IMR-90 (cell line): ENCODE measurements at regions not wholly inside any gene's neighbourhood (a gene's known extent, or its start where the extent isn't known, plus 50 kb on each side); places are given as distances from the start of the nearest gene placed in this dataset.

Experiments used
- ATAC-seq: fragments of 200-7000 bp; cut with Tn5 transposase; 2 replicates; pipeline ENCODE4 v1.9.1; 2020; ENCODE audit warnings: low read depth, mild to moderate bottlenecking, moderate library complexity
- BruUV-seq: library from RNA; stranded (reverse); fragments of 400-500 nt; replicated peaks from 2 replicates; lab custom pipeline; 2021; lab: Mats Ljungman, UMichigan
- CTCF ChIA-PET: fragments of 300-600 bp; formaldehyde crosslinking; extraction: SDS; loops from one replicate; lab custom pipeline; 2021; ENCODE audit warnings: antibody characterized with exemption; lab: Yijun Ruan, JAX
- POLR2A ChIA-PET: fragments of 300-600 bp; sonication (Branson Sonifier 250); formaldehyde crosslinking; loops from one replicate; lab custom pipeline; 2022; ENCODE audit warnings: antibody characterized with exemption; ENCODE audit not compliant: unreplicated experiment; lab: Charles Lee
- DNase-seq: peaks from one replicate; pipeline ENCODE4 v3.0.0; 2013
- H2AFZ ChIP-seq: replicated peaks from 2 replicates; pipeline ENCODE3; 2013; ENCODE audit warnings: low read length, mild to moderate bottlenecking; ENCODE audit not compliant: poor library complexity
- H2AK5ac ChIP-seq: 2 replicates; pipeline ENCODE4 v1.6.1; 2013; ENCODE audit warnings: low read depth, low read length, inconsistent platforms
- H2AK9ac ChIP-seq: replicated peaks from 2 replicates; pipeline ENCODE3; 2013; ENCODE audit warnings: mild to moderate bottlenecking, low read depth, low read length, moderate library complexity; ENCODE audit not compliant: poor library complexity
- H2BK120ac ChIP-seq: 2 replicates; pipeline ENCODE4 v1.6.1; 2013; ENCODE audit warnings: low read depth, low read length, inconsistent platforms
- H2BK15ac ChIP-seq: 3 replicates; pipeline ENCODE4 v1.6.1; 2013; ENCODE audit warnings: low read depth, low read length, inconsistent platforms
- H2BK20ac ChIP-seq: 2 replicates; pipeline ENCODE4 v1.6.1; 2013; ENCODE audit warnings: low read depth, mild to moderate bottlenecking, inconsistent platforms, low read length, moderate library complexity
- H2BK5ac ChIP-seq: 2 replicates; pipeline ENCODE4 v1.6.1; 2013; ENCODE audit warnings: mild to moderate bottlenecking, low read depth, low read length, inconsistent platforms; ENCODE audit not compliant: poor library complexity, severe bottlenecking
- H3K14ac ChIP-seq: replicated peaks from 2 replicates; pipeline ENCODE4 v1.6.1; 2013; ENCODE audit warnings: low read depth, low read length, inconsistent platforms
- H3K18ac ChIP-seq: 2 replicates; pipeline ENCODE4 v1.6.1; 2013; ENCODE audit warnings: low read depth, low read length, control low read depth
- H3K23ac ChIP-seq: 2 replicates; pipeline ENCODE4 v1.6.1; 2013; ENCODE audit warnings: low read depth, low read length, inconsistent platforms
- H3K27ac ChIP-seq: 2 replicates; pipeline ENCODE4 v1.5.1; 2013; ENCODE audit warnings: mild to moderate bottlenecking, control low read depth, low read length; ENCODE audit not compliant: insufficient read depth
- H3K27me3 ChIP-seq: 2 replicates; pipeline ENCODE4 v1.6.1; 2013; ENCODE audit warnings: low read length; ENCODE audit not compliant: control insufficient read depth, insufficient read depth
- H3K36me3 ChIP-seq: 2 replicates; pipeline ENCODE4 v1.6.1; 2013; ENCODE audit warnings: low read length, mixed read lengths; ENCODE audit not compliant: control insufficient read depth, insufficient read depth
- H3K4ac ChIP-seq: 2 replicates; pipeline ENCODE4 v1.6.1; 2013; ENCODE audit warnings: low read depth, low read length, inconsistent platforms
- H3K4me1 ChIP-seq: 2 replicates; pipeline ENCODE4 v1.6.1; 2013; ENCODE audit warnings: low read length, mixed read lengths; ENCODE audit not compliant: control insufficient read depth, insufficient read depth
- H3K4me2 ChIP-seq: 2 replicates; pipeline ENCODE4 v1.6.1; 2013; ENCODE audit warnings: low read depth, mild to moderate bottlenecking, control low read depth, low read length, moderate library complexity
- H3K4me3 ChIP-seq: 2 replicates; pipeline ENCODE4 v1.5.1; 2013; ENCODE audit warnings: low read depth, mild to moderate bottlenecking, control low read depth, low read length, moderate library complexity; ENCODE audit not compliant: insufficient read depth
- H3K56ac ChIP-seq: 2 replicates; pipeline ENCODE4 v1.6.1; 2013; ENCODE audit warnings: low read length, inconsistent platforms; ENCODE audit not compliant: insufficient read depth; ENCODE audit errors: extremely low read depth
- H3K79me1 ChIP-seq, 2 experiments: 2 replicates each; pipeline ENCODE4 v1.6.1; 2013; ENCODE audit warnings: low read length in 2 of 2, inconsistent platforms in 1 of 2, low read depth in 1 of 2
- H3K9ac ChIP-seq: 2 replicates; pipeline ENCODE4 v1.6.1; 2013; ENCODE audit warnings: low read depth, low read length, control low read depth
- H3K9me1 ChIP-seq: 2 replicates; pipeline ENCODE4 v1.6.1; 2013; ENCODE audit warnings: low read length, inconsistent platforms; ENCODE audit not compliant: insufficient read depth
- H3K9me3 ChIP-seq: 2 replicates; pipeline ENCODE4 v1.6.1; 2013; ENCODE audit warnings: low read length; ENCODE audit not compliant: control insufficient read depth, insufficient read depth
- H4K20me1 ChIP-seq: 2 replicates; pipeline ENCODE4 v1.6.1; 2013; ENCODE audit warnings: low read length, inconsistent platforms; ENCODE audit not compliant: insufficient read depth
- H4K5ac ChIP-seq: 2 replicates; pipeline ENCODE4 v1.6.1; 2013; ENCODE audit warnings: mild to moderate bottlenecking, low read depth, low read length, control low read depth
- H4K8ac ChIP-seq, 2 experiments: 2 replicates each; pipeline ENCODE4 v1.6.1; 2013; ENCODE audit warnings: low read depth in 2 of 2, low read length in 2 of 2, control low read depth in 1 of 2, inconsistent platforms in 1 of 2
- H4K91ac ChIP-seq: 2 replicates; pipeline ENCODE4 v1.6.1; 2013; ENCODE audit warnings: low read depth, low read length, inconsistent platforms; ENCODE audit not compliant: insufficient read depth
- BHLHE40 ChIP-seq: fragments of 150-350 bp; IDR thresholded peaks from 2 replicates; pipeline ENCODE4 v1.6.1; 2016; ENCODE audit warnings: mild to moderate bottlenecking, low read depth, low read length
- CEBPB ChIP-seq: IDR thresholded peaks from 2 replicates; pipeline ENCODE4 v1.6.1; 2012; ENCODE audit warnings: low read depth, low read length, improper control_type of control experiment
- MAZ ChIP-seq: IDR thresholded peaks from 2 replicates; pipeline ENCODE4 v1.6.1; 2012; ENCODE audit warnings: low read depth, mild to moderate bottlenecking, low read length, improper control_type of control experiment, moderate library complexity, borderline replicate concordance
- RCOR1 ChIP-seq: IDR thresholded peaks from 2 replicates; pipeline ENCODE4 v1.6.1; 2012; ENCODE audit warnings: mild to moderate bottlenecking, low read length, improper control_type of control experiment; ENCODE audit not compliant: insufficient replicate concordance
- WGBS, 2 experiments: methylation state at CpG; one replicate each; pipeline versions ENCODE4 v1.1.5 to v1.1.7; 2013; ENCODE audit warnings: missing lambda C conversion rate in 2 of 2; ENCODE audit not compliant: insufficient read length in 1 of 2; ENCODE audit errors: extremely low coverage in 2 of 2; 5-methylcytosine and 5-hydroxymethylcytosine counted together
- dilution Hi-C: fragments of 300-500 bp; cut with HindIII; formaldehyde crosslinking; loops from one replicate; pipeline ENCODE4 v1.14.3; 2018; ENCODE audit warnings: low sequenced_read_pairs; ENCODE audit not compliant: unreplicated experiment
- in situ Hi-C: fragments of 300-500 bp; cut with MboI; formaldehyde crosslinking; loops from 3 replicates; pipeline ENCODE4 v1.14.3; 2019; ENCODE audit warnings: low sequenced_read_pairs, inconsistent platforms, mixed read lengths
- intact Hi-C: fragments of 100-400 bp; cut with micrococcal nuclease; formaldehyde crosslinking; loops from 2 replicates; pipeline ENCODE4 v1.10.0; 2022
- TF ChIP-seq, protein P1 (sequence below): fragments of 150-350 bp; IDR thresholded peaks from 2 replicates; pipeline ENCODE4 v1.6.1; 2017; ENCODE audit warnings: mild to moderate bottlenecking, antibody characterized with exemption, low read length, low read depth

DNA sequence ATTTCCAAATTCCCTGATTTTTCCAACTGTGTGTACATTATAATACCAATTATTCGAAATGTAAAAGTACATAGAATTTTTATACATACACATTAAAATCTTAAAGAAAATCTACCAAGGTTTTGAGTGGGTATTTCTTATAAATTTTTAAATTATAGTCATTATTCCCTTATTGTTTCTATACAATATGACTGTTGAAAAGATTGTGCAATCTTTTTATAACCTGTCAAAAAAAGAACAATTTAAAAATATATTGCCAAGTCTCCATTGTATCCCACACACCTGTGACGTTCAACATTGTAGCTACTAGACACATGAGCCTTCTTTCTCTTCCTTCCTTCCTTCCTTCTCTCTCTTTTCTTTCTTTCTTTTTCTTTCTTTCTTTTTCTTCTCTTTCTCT, 473.2 kb upstream of the CHRM3 start:
- Histone ChIP-seq H3K27me3 (no peaks in the 10 kb centered on the region), H4K91ac (no peak overlapping the region), H3K23ac (no peak overlapping the region), H2BK120ac (no peak overlapping the region), H3K4me1 (no peaks in the 10 kb centered on the region), H2AK9ac (no peak overlapping the region), H3K9me3 (no peaks in the 10 kb centered on the region; the same call in 1 of the 2 replicates), H4K8ac (no peak overlapping the region), H3K27ac (no peak overlapping the region), H3K56ac (no peak overlapping the region), H3K36me3 (no peaks in the 10 kb centered on the region), H2BK15ac (no peak overlapping the region), H4K20me1 (no peaks in the 10 kb centered on the region), H2AFZ (no peak overlapping the region), H3K4me3 (no peak overlapping the region), H2AK5ac (no peak overlapping the region), H3K14ac (no peak overlapping the region), H3K4ac (no peak overlapping the region), H3K9me1 (no peaks in the 10 kb centered on the region), H2BK20ac (no peak overlapping the region), H3K79me1 (no peaks in the 10 kb centered on the region), H3K18ac (no peak overlapping the region), H4K5ac (no peak overlapping the region), H3K9ac (no peak overlapping the region), H2BK5ac (no peak overlapping the region), H3K4me2 (no peak overlapping the region)
- TF ChIP-seq RCOR1 (no peak), CEBPB (peak; percentile 53), BHLHE40 (no peak), MAZ (no peak)
- TF ChIP-seq, protein P1, sequence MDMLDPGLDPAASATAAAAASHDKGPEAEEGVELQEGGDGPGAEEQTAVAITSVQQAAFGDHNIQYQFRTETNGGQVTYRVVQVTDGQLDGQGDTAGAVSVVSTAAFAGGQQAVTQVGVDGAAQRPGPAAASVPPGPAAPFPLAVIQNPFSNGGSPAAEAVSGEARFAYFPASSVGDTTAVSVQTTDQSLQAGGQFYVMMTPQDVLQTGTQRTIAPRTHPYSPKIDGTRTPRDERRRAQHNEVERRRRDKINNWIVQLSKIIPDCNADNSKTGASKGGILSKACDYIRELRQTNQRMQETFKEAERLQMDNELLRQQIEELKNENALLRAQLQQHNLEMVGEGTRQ: no peak
- ChIA-PET POLR2A (no interaction called here), CTCF (no interaction called here)
- no CpG with 5 or more reads among the region's 2 CpGs for WGBS, 2 experiments
- dilution Hi-C loops: no loop called here
- in situ Hi-C loops: no loop called here
- DNase-seq (no peak), ATAC-seq (no peak)
- intact Hi-C loops: no loop called here
- no TSS peak for BruUV-seq
